ENCODE measurements at regions not wholly inside any gene's neighbourhood (a gene's known extent, or its start where the extent isn't known, plus 50 kb on each side); places are given as distances from the start of the nearest gene placed in this dataset.

DNA sequence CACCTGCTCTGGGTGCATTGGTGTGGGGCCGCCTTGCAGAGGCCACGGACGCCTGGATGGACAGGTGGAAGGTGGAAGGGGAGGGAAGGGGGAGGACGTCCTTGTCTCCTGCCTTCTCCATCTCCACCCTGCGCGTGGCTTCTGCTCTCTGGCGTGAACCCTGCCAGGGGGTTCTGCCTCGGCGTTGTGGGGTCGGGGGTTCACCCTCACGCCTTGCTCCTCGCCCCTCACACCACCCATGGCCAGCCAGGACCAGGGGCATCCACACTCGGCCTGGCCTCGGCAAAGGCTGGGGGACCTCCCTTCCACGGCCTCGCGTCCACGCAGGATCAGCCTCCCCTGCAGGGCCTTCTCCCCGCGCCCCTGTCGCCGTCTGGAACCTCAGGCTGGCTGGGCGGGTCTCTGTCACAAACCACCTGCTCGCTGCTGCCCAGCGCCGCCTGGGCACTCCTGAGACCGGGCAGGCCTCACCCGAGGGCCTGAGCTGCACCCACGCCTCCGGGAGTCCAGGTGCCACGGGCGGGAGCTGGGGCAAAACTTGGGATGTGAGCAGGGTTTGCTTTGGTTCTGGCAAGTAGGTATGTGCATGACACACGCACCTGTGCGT, 655.9 kb downstream of the GALR1 start:
- no peak for TF ChIP-seq CTCF (conservative IDR thresholded peaks at IDR 0.05; ENCODE audit: low read length)
- TF ChIP-seq EZH2phosphoT487 (IDR thresholded peaks at IDR 0.05; ENCODE audit: borderline replicate concordance, low read depth, low read length), result no peak
